HEK293 (cell line): ENCODE measurements at regions not wholly inside any gene's neighbourhood (a gene's known extent, or its start where the extent isn't known, plus 50 kb on each side); places are given as distances from the start of the nearest gene placed in this dataset.
A peak's percentile ranks its signal among the peaks of the same experiment; 100 is the strongest.
"Not testable (repeated sequence)": the region's sequence is repeated elsewhere in the genome, so short reads cannot be mapped to it uniquely, and the experiment has no call there.

Experiments
- CTCF ChIA-PET: fragments of 350-600 bp; formaldehyde crosslinking; extraction: SDS; loops from one replicate; lab custom pipeline; 2021; ENCODE audit warnings: antibody characterized with exemption; lab: Yijun Ruan, JAX
- POLR2A ChIA-PET: fragments of 300-600 bp; formaldehyde crosslinking; extraction: SDS; loops from one replicate; lab custom pipeline; 2020; ENCODE audit warnings: antibody characterized with exemption, inconsistent platforms; lab: Yijun Ruan, JAX
- H3K27ac ChIP-seq: fragments of 200-500 bp; sonication (Bioruptor generic); 2 replicates; pipeline ENCODE4 v1.5.1; 2014; ENCODE audit warnings: low read depth, low read length, control low read depth, inconsistent platforms; ENCODE audit errors: extremely low read depth
- H3K36me3 ChIP-seq, 2 experiments: fragments of 200-500 bp in 1 of 2; sonication (Bioruptor generic) in 1 of 2; 1 replicate in 1 of 2; 2 replicates in 1 of 2; pipeline ENCODE4 v1.5.1; 2014 to 2017; ENCODE audit warnings: inconsistent platforms in 2 of 2, low read length in 2 of 2; ENCODE audit not compliant: control insufficient read depth in 2 of 2, insufficient read depth in 1 of 2
- H3K4me1 ChIP-seq: fragments of 200-500 bp; sonication (Bioruptor generic); 2 replicates; pipeline ENCODE4 v1.5.1; 2014; ENCODE audit warnings: mild to moderate bottlenecking, low read length, inconsistent platforms; ENCODE audit not compliant: control insufficient read depth, insufficient read depth
- H3K4me3 ChIP-seq: 2 replicates; pipeline ENCODE4 v1.5.1; 2011; ENCODE audit warnings: low read depth, mild to moderate bottlenecking, control low read depth, low read length, moderate library complexity
- H3K9me3 ChIP-seq: fragments of 200-500 bp; sonication (Bioruptor generic); 2 replicates; pipeline ENCODE4 v1.5.1; 2014; ENCODE audit warnings: low read depth, low read length, inconsistent platforms; ENCODE audit not compliant: control insufficient read depth, insufficient read depth
- BCL11A ChIP-seq: fragments of 450-650 bp; formaldehyde crosslinking; IDR thresholded peaks from 2 replicates; pipeline ENCODE4 v1.5.1; 2016; ENCODE audit warnings: low read depth, missing biosample characterization, missing genetic modification characterization
- GFI1B ChIP-seq: fragments of 450-650 bp; formaldehyde crosslinking; IDR thresholded peaks from 2 replicates; pipeline ENCODE4 v1.5.1; 2016; ENCODE audit warnings: missing biosample characterization, missing genetic modification characterization
- MEIS1 ChIP-seq: sonication (generic); formaldehyde crosslinking; IDR thresholded peaks from 2 replicates; pipeline ENCODE4 v1.8.1; 2022; ENCODE audit warnings: missing genetic modification reagents, mild to moderate bottlenecking, borderline replicate concordance
- OVOL3 ChIP-seq: fragments of 450-650 bp; formaldehyde crosslinking; IDR thresholded peaks from 2 replicates; pipeline ENCODE4 v1.5.1; 2016; ENCODE audit warnings: missing biosample characterization, missing genetic modification characterization
- PRDM10 ChIP-seq: fragments of 450-650 bp; formaldehyde crosslinking; IDR thresholded peaks from 2 replicates; pipeline ENCODE4 v1.5.1; 2016; ENCODE audit warnings: missing biosample characterization, missing genetic modification characterization
- RBAK ChIP-seq: fragments of 450-650 bp; formaldehyde crosslinking; IDR thresholded peaks from 2 replicates; pipeline ENCODE4 v1.5.1; 2016; ENCODE audit warnings: missing biosample characterization, missing genetic modification characterization
- REPIN1 ChIP-seq: fragments of 450-650 bp; formaldehyde crosslinking; IDR thresholded peaks from 2 replicates; pipeline ENCODE4 v1.5.1; 2017; ENCODE audit warnings: missing biosample characterization, missing genetic modification characterization, low read depth
- SETDB1 ChIP-seq: IDR thresholded peaks from one replicate; pipeline ENCODE4 v1.6.1; 2017; ENCODE audit warnings: mild to moderate bottlenecking, low read length, moderate library complexity, mixed read lengths; ENCODE audit not compliant: insufficient read length
- ZNF214 ChIP-seq: fragments of 450-650 bp; formaldehyde crosslinking; IDR thresholded peaks from 2 replicates; pipeline ENCODE4 v1.5.1; 2017; ENCODE audit warnings: missing biosample characterization, mild to moderate bottlenecking, missing genetic modification characterization, borderline replicate concordance
- ZNF223 ChIP-seq: fragments of 450-650 bp; formaldehyde crosslinking; IDR thresholded peaks from 2 replicates; pipeline ENCODE4 v1.5.1; 2016; ENCODE audit warnings: missing biosample characterization, missing genetic modification characterization
- ZNF302 ChIP-seq: fragments of 450-650 bp; formaldehyde crosslinking; IDR thresholded peaks from 2 replicates; pipeline ENCODE4 v1.5.1; 2016; ENCODE audit warnings: missing biosample characterization, missing genetic modification characterization, low read depth
- ZNF558 ChIP-seq: fragments of 450-650 bp; formaldehyde crosslinking; IDR thresholded peaks from 2 replicates; pipeline ENCODE4 v1.5.1; 2016; ENCODE audit warnings: missing biosample characterization, missing genetic modification characterization
- ZNF610 ChIP-seq: fragments of 450-650 bp; formaldehyde crosslinking; IDR thresholded peaks from 2 replicates; pipeline ENCODE4 v1.5.1; 2016; ENCODE audit warnings: missing biosample characterization, missing genetic modification characterization, borderline replicate concordance
- ZNF623 ChIP-seq: fragments of 450-650 bp; formaldehyde crosslinking; IDR thresholded peaks from 2 replicates; pipeline ENCODE4 v1.5.1; 2016; ENCODE audit warnings: missing biosample characterization, missing genetic modification characterization
- ZNF664 ChIP-seq: fragments of 450-650 bp; formaldehyde crosslinking; IDR thresholded peaks from 2 replicates; pipeline ENCODE4 v1.5.1; 2016; ENCODE audit warnings: missing biosample characterization, missing genetic modification characterization
- ZXDB ChIP-seq: fragments of 450-650 bp; formaldehyde crosslinking; IDR thresholded peaks from 2 replicates; pipeline ENCODE4 v1.5.1; 2016; ENCODE audit warnings: missing biosample characterization, missing genetic modification characterization
- TF ChIP-seq, protein P1 (sequence below): fragments of 450-650 bp; formaldehyde crosslinking; IDR thresholded peaks from 2 replicates; pipeline ENCODE4 v1.5.1; 2016; ENCODE audit warnings: missing biosample characterization, missing genetic modification characterization

DNA sequence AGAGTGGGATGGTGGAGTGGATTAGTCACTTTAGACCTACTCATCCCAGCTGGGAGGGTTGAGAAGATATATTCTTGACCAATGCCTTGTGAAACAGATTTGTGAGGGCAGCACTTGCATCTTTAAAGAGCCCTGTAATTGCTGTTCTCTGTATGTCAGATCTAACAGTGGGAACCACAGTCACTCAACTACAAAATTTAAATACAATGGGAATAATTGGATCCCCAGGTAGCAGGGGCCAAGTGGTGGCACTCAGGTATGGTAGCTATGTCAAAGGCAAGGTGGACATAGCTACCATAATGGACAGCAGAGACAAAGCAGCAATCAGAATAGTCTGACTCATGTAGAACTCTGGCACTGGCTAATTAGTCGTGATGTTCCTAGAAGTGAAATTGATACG lies 559.6 kb downstream of the PTPRU start:
- POLR2A ChIA-PET, H3K9me3 ChIP-seq, H3K27ac ChIP-seq, H3K36me3 ChIP-seq, H3K4me3 ChIP-seq, H3K4me1 ChIP-seq: not testable (repeated sequence)
- CTCF ChIA-PET: interaction anchor here (0.7 kb wide), 1 partner anchor 399 kb away, joined by 3 read pairs; no protein-coding TSS in a partner anchor
- TF ChIP-seq SETDB1 (peak; percentile 18), ZNF302 (tag by site-specific recombination) (peak; percentile 96)

- H3K36me3 ChIP-seq: no peaks in the 10 kb centered on the region
- CTCF ChIA-PET: interaction anchor here (0.5 to 2.2 kb wide), 40 partner anchors 9 to 914 kb away, joined by 3 to 17 read pairs (median 4); no protein-coding TSS in a partner anchor
- TF ChIP-seq BCL11A (tag by site-specific recombination) (no peak), OVOL3 (tag by site-specific recombination) (no peak), REPIN1 (no peak), ZNF610 (no peak), ZXDB (tag by site-specific recombination) (no peak), GFI1B (tag by site-specific recombination) (no peak), ZNF214 (tag by site-specific recombination) (no peak), ZNF623 (tag by site-specific recombination) (no peak), MEIS1 (CRISPR knock-in tag) (no peak), PRDM10 (tag by site-specific recombination) (no peak), ZNF558 (tag by site-specific recombination) (no peak), ZNF223 (no peak), ZNF664 (tag by site-specific recombination) (no peak), RBAK (tag by site-specific recombination) (no peak)
- TF ChIP-seq, protein P1, sequence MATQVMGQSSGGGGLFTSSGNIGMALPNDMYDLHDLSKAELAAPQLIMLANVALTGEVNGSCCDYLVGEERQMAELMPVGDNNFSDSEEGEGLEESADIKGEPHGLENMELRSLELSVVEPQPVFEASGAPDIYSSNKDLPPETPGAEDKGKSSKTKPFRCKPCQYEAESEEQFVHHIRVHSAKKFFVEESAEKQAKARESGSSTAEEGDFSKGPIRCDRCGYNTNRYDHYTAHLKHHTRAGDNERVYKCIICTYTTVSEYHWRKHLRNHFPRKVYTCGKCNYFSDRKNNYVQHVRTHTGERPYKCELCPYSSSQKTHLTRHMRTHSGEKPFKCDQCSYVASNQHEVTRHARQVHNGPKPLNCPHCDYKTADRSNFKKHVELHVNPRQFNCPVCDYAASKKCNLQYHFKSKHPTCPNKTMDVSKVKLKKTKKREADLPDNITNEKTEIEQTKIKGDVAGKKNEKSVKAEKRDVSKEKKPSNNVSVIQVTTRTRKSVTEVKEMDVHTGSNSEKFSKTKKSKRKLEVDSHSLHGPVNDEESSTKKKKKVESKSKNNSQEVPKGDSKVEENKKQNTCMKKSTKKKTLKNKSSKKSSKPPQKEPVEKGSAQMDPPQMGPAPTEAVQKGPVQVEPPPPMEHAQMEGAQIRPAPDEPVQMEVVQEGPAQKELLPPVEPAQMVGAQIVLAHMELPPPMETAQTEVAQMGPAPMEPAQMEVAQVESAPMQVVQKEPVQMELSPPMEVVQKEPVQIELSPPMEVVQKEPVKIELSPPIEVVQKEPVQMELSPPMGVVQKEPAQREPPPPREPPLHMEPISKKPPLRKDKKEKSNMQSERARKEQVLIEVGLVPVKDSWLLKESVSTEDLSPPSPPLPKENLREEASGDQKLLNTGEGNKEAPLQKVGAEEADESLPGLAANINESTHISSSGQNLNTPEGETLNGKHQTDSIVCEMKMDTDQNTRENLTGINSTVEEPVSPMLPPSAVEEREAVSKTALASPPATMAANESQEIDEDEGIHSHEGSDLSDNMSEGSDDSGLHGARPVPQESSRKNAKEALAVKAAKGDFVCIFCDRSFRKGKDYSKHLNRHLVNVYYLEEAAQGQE: no peak
- no peak overlapping the region for H3K4me3 ChIP-seq
- no peaks in the 10 kb centered on the region for H3K9me3 ChIP-seq
- H3K27ac ChIP-seq: no peak overlapping the region
- no peaks in the 10 kb centered on the region for H3K4me1 ChIP-seq
- POLR2A ChIA-PET: interaction anchor here (0.7 kb wide), 1 partner anchor 289 kb away, joined by 3 read pairs; no protein-coding TSS in a partner anchor
Observed at GRCh38 chr1:29793653-29794348, 557.5 kb downstream of the PTPRU start.
